ENCODE measurements at regions not wholly inside any gene's neighbourhood (a gene's known extent, or its start where the extent isn't known, plus 50 kb on each side); places are given as distances from the start of the nearest gene placed in this dataset.

- H3K9ac ChIP-seq (ENCODE audit: low read length), result no peak overlapping the region
- H3K27ac ChIP-seq (ENCODE audit: low read length), result no peak overlapping the region; the same call in 1 of the 2 replicates
- 0 out of 2 replicates have a peak overlapping the region, but pooled peaks have one; percentile 8 for H3K4me2 ChIP-seq (ENCODE audit: low read length)
- TF ChIP-seq EZH2phosphoT487 (IDR thresholded peaks at IDR 0.05; ENCODE audit: low read depth), result no peak
- no peak for TF ChIP-seq CTCF (IDR thresholded peaks at IDR 0.05; ENCODE audit: low read depth, low read length)
- H2AFZ ChIP-seq (ENCODE audit: low read depth, low read length), result no peak overlapping the region
- H3K79me2 ChIP-seq (ENCODE audit: low read length), result no peaks in the 10 kb centered on the region
- no peak overlapping the region for H3K4me3 ChIP-seq (ENCODE audit: low read length)
- no peaks in the 10 kb centered on the region for H4K20me1 ChIP-seq (ENCODE audit: insufficient read depth, low read length)
- H3K9me3 ChIP-seq (ENCODE audit: insufficient read depth, low read length), result no peaks in the 10 kb centered on the region
- H3K27me3 ChIP-seq (ENCODE audit: low read depth, low read length), result 0 out of 2 replicates have a peak, but pooled peaks cover 8% of the 10 kb centered on the region
- peaks cover 59% of the 10 kb centered on the region for H3K4me1 ChIP-seq (ENCODE audit: low read length)
- no peaks in the 10 kb centered on the region for H3K36me3 ChIP-seq (replicated peaks; ENCODE audit: low read depth, low read length)
Measured at GRCh38 chr2:30338475-30338874, 107.1 kb downstream of the LBH start.

- H3K9ac ChIP-seq (ENCODE audit: low read length), result no peak overlapping the region
- H3K36me3 ChIP-seq (replicated peaks; ENCODE audit: low read depth, low read length), result no peaks in the 10 kb centered on the region
- H3K79me2 ChIP-seq (ENCODE audit: low read length), result no peaks in the 10 kb centered on the region
- TF ChIP-seq CTCF (IDR thresholded peaks at IDR 0.05; ENCODE audit: low read depth, low read length) (no peak), EZH2phosphoT487 (IDR thresholded peaks at IDR 0.05; ENCODE audit: low read depth) (no peak)
- 0 out of 2 replicates have a peak overlapping the region, but pooled peaks have one; percentile 8 for H3K4me2 ChIP-seq (ENCODE audit: low read length)
- no peak overlapping the region for H3K27ac ChIP-seq (ENCODE audit: low read length)
- H3K27me3 ChIP-seq (ENCODE audit: low read depth, low read length), result 0 out of 2 replicates have a peak, but pooled peaks cover 4% of the 10 kb centered on the region
- H4K20me1 ChIP-seq (ENCODE audit: insufficient read depth, low read length), result no peaks in the 10 kb centered on the region
- H3K9me3 ChIP-seq (ENCODE audit: insufficient read depth, low read length), result no peaks in the 10 kb centered on the region
- no peak overlapping the region for H3K4me3 ChIP-seq (ENCODE audit: low read length)
- H3K4me1 ChIP-seq (ENCODE audit: low read length), result peaks cover 59% of the 10 kb centered on the region
- peak overlapping the region; percentile 8; the same call in 1 of the 2 replicates for H2AFZ ChIP-seq (ENCODE audit: low read depth, low read length)
Measured at GRCh38 chr2:30339071-30339470, 107.7 kb downstream of the LBH start.

GRCh38 chr2:30341500-30342267 lies 105.4 kb upstream of the LCLAT1 start:
- H3K27me3 ChIP-seq (ENCODE audit: low read depth, low read length), result no peaks in the 10 kb centered on the region
- no peak for TF ChIP-seq CTCF (IDR thresholded peaks at IDR 0.05; ENCODE audit: low read depth, low read length)
- no peak for TF ChIP-seq EZH2phosphoT487 (IDR thresholded peaks at IDR 0.05; ENCODE audit: low read depth)
- H3K9me3 ChIP-seq (ENCODE audit: insufficient read depth, low read length), result no peaks in the 10 kb centered on the region
- no peaks in the 10 kb centered on the region for H3K79me2 ChIP-seq (ENCODE audit: low read length)
- H3K4me2 ChIP-seq (ENCODE audit: low read length), result no peak overlapping the region
- H3K36me3 ChIP-seq (replicated peaks; ENCODE audit: low read depth, low read length), result no peaks in the 10 kb centered on the region
- H2AFZ ChIP-seq (ENCODE audit: low read depth, low read length), result no peak overlapping the region
- no peaks in the 10 kb centered on the region for H4K20me1 ChIP-seq (ENCODE audit: insufficient read depth, low read length)
- H3K27ac ChIP-seq (ENCODE audit: low read length), result no peak overlapping the region
- no peak overlapping the region for H3K4me3 ChIP-seq (ENCODE audit: low read length)
- peaks cover 37% of the 10 kb centered on the region for H3K4me1 ChIP-seq (ENCODE audit: low read length)
- H3K9ac ChIP-seq (ENCODE audit: low read length), result no peak overlapping the region

- Histone ChIP-seq H3K4me3 (ENCODE audit: low read length) (no peak overlapping the region), H3K4me1 (ENCODE audit: low read length) (peaks cover 5% of the 10 kb centered on the region; the same call in 1 of the 2 replicates), H4K20me1 (ENCODE audit: insufficient read depth, low read length) (no peaks in the 10 kb centered on the region), H3K4me2 (ENCODE audit: low read length) (no peak overlapping the region), H3K36me3 (replicated peaks; ENCODE audit: low read depth, low read length) (no peaks in the 10 kb centered on the region), H3K9ac (ENCODE audit: low read length) (no peak overlapping the region), H2AFZ (ENCODE audit: low read depth, low read length) (no peak overlapping the region), H3K27ac (ENCODE audit: low read length) (no peak overlapping the region), H3K9me3 (ENCODE audit: insufficient read depth, low read length) (no peaks in the 10 kb centered on the region), H3K79me2 (ENCODE audit: low read length) (no peaks in the 10 kb centered on the region), H3K27me3 (ENCODE audit: low read depth, low read length) (no peaks in the 10 kb centered on the region; the same call in 1 of the 2 replicates)
- TF ChIP-seq CTCF (IDR thresholded peaks at IDR 0.05; ENCODE audit: low read depth, low read length) (no peak), EZH2phosphoT487 (IDR thresholded peaks at IDR 0.05; ENCODE audit: low read depth) (no peak)
Measured at GRCh38 chr2:30346471-30347169, 100.4 kb upstream of the LCLAT1 start.
